Left ventricle myocardium inferior (tissue), 1 donor: ENCODE measurements at regions not wholly inside any gene's neighbourhood (a gene's known extent, or its start where the extent isn't known, plus 50 kb on each side); places are given as distances from the start of the nearest gene placed in this dataset.

Experiments
- DNase-seq: peaks from one replicate; pipeline ENCODE4 v3.0.0-alpha.2; 2020
- H3K27ac ChIP-seq: fragments of 200-600 bp; replicated peaks from 2 replicates; pipeline ENCODE4 v1.8.0; 2021
- H3K27me3 ChIP-seq: fragments of 200-600 bp; 2 replicates; pipeline ENCODE4 v1.8.0; 2021; ENCODE audit warnings: low read depth
- H3K36me3 ChIP-seq: fragments of 200-600 bp; 2 replicates; pipeline ENCODE4 v1.8.0; 2021
- H3K4me1 ChIP-seq: fragments of 200-600 bp; 2 replicates; pipeline ENCODE4 v1.8.0; 2021
- H3K4me3 ChIP-seq: fragments of 200-600 bp; 2 replicates; pipeline ENCODE4 v1.8.0; 2021; ENCODE audit warnings: mild to moderate bottlenecking, moderate library complexity
- H3K9me3 ChIP-seq: fragments of 200-600 bp; replicated peaks from 2 replicates; pipeline ENCODE4 v1.8.0; 2021
- CTCF ChIP-seq: fragments of 200-600 bp; IDR thresholded peaks from 2 replicates; pipeline ENCODE4 v1.8.0; 2021; ENCODE audit warnings: antibody characterized with exemption, mild to moderate bottlenecking, borderline replicate concordance
- intact Hi-C: fragments of 100-400 bp; cut with micrococcal nuclease; formaldehyde crosslinking; loops from one replicate; pipeline ENCODE4 v1.11.0; 2022
- donor health status: DM: no; HTN: yes; CAD: no; lungs with severe emphysema.

DNA sequence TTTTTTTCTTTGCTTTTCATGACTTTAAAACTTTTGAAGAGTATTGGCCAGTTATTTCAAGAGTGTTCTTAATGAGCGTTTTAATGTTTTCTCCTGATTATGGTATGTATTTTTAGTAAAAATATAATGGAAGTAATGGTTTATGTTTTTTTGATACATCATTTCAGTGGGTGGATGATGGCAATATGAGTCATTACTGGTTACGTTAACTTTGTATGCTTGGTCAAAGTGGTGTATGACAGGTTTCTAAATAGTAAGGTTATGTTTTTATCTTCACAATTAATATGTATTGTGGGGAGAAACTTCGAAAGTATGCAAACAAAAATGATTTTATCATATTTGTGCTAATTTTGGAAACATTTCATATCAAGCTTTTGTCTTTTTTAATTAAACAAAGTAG lies 176.7 kb upstream of the PRDM9 start:
- Histone ChIP-seq H3K4me1 (no peaks in the 10 kb centered on the region), H3K27me3 (no peaks in the 10 kb centered on the region), H3K36me3 (no peaks in the 10 kb centered on the region), H3K27ac (no peak overlapping the region), H3K4me3 (no peak overlapping the region), H3K9me3 (no peaks in the 10 kb centered on the region)
- TF ChIP-seq CTCF: no peak
- DNase-seq: no peak
- intact Hi-C loops: no loop called here

- Histone ChIP-seq H3K27ac (no peak overlapping the region), H3K27me3 (no peaks in the 10 kb centered on the region), H3K4me1 (no peaks in the 10 kb centered on the region), H3K4me3 (no peak overlapping the region), H3K9me3 (no peaks in the 10 kb centered on the region), H3K36me3 (no peaks in the 10 kb centered on the region)
- intact Hi-C loops: no loop called here
- TF ChIP-seq CTCF: no peak
- no peak for DNase-seq
Observed at GRCh38 chr5:23319901-23320300, 187.5 kb upstream of the PRDM9 start.

DNA sequence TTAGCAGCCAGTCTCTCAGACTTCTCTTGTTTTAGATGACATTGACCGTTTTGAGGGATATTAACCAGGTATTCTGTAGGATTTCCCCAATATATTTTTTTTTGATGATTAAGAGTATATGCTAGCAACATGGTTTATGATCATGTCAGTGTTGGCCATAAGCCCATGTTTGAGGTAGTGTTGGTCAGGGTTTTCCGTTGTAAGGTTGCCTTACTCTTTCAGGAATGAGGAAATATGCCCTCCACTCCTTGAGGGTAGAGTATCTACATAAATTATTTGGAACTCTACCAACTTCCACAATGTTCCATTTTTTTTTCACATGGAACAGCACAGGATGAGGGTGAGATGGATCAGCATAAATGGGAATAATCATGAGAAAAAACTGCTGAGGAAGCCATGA lies 188.4 kb upstream of the PRDM9 start:
- DNase-seq: no peak
- TF ChIP-seq CTCF: no peak
- no peaks in the 10 kb centered on the region for H3K4me1 ChIP-seq
- no peak overlapping the region for H3K27ac ChIP-seq
- H3K9me3 ChIP-seq: no peaks in the 10 kb centered on the region
- no peaks in the 10 kb centered on the region for H3K36me3 ChIP-seq
- H3K27me3 ChIP-seq: no peaks in the 10 kb centered on the region
- H3K4me3 ChIP-seq: no peak overlapping the region
- intact Hi-C loops: no loop called here

DNA sequence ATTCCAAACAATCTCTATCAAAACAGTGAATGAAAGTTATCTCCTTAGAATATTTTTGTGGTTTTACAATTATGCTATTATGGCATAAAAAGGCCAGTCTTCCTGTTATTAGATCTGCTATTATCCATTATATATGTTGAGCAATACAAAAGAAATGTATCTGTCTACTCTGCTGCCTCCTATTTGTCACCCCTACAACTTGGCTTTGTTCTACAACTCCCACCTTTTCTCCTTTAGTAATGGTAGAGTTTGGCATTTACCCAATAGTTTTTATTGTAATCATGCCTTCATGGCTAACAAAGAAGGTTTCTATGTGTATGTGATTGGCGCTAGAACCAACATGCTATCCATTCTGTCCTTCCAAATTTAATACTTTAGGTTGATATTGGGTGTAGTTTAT lies 189.2 kb upstream of the PRDM9 start:
- no peak overlapping the region for H3K27ac ChIP-seq
- H3K27me3 ChIP-seq: no peaks in the 10 kb centered on the region
- no peaks in the 10 kb centered on the region for H3K36me3 ChIP-seq
- no peak for DNase-seq
- H3K9me3 ChIP-seq: no peaks in the 10 kb centered on the region
- no peak for TF ChIP-seq CTCF
- intact Hi-C loops: no loop called here
- H3K4me3 ChIP-seq: no peak overlapping the region
- H3K4me1 ChIP-seq: no peaks in the 10 kb centered on the region

GRCh38 chr5:23316060-23316591 lies 191.3 kb upstream of the PRDM9 start:
- Histone ChIP-seq H3K4me3 (no peak overlapping the region), H3K27ac (no peak overlapping the region), H3K36me3 (no peaks in the 10 kb centered on the region), H3K4me1 (no peaks in the 10 kb centered on the region), H3K9me3 (no peaks in the 10 kb centered on the region), H3K27me3 (no peaks in the 10 kb centered on the region)
- intact Hi-C loops: no loop called here
- no peak for DNase-seq
- no peak for TF ChIP-seq CTCF

DNA sequence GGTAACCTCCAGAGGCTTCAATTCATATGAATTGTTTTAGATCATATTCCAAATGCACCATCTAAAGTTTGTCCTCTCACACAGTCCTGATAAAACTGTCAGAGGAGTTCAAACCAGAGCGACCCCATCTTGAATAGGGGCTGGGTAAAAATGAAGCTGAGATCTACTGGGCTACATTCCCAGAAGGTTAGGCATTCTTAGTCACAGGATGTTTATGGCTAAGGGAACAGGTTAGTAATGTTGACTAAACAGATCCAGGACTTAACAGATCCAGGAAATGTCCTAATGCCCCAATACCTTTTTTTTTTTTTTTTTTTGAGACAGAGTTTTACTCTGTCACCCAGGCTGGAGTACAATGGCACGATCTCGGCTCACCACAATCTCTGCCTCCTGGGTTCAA lies 192.6 kb upstream of the PRDM9 start:
- Histone ChIP-seq H3K27me3 (no peaks in the 10 kb centered on the region), H3K4me1 (no peaks in the 10 kb centered on the region), H3K4me3 (no peak overlapping the region), H3K27ac (no peak overlapping the region), H3K9me3 (no peaks in the 10 kb centered on the region), H3K36me3 (no peaks in the 10 kb centered on the region)
- no peak for TF ChIP-seq CTCF
- intact Hi-C loops: no loop called here
- no peak for DNase-seq
